C1 segment of cervical spinal cord (tissue), 14 donors: ENCODE measurements at regions not wholly inside any gene's neighbourhood (a gene's known extent, or its start where the extent isn't known, plus 50 kb on each side); places are given as distances from the start of the nearest gene placed in this dataset.

Source experiments
- DNase-seq, 14 donors: peaks; one replicate each; lab custom pipeline; 2025; lab: John Stamatoyannopoulos, UW

GRCh38 chr2:62281663-62282062, 85.7 kb downstream of the B3GNT2 start:
- DNase-seq = no peak

- no peak for DNase-seq
Observed at GRCh38 chr2:62277688-62278087, 81.8 kb downstream of the B3GNT2 start.
